Fibroblast of lung (primary cell): ENCODE measurements at regions not wholly inside any gene's neighbourhood (a gene's known extent, or its start where the extent isn't known, plus 50 kb on each side); places are given as distances from the start of the nearest gene placed in this dataset.

Source experiments
- DNase-seq, 2 donors: peaks; one replicate each; pipeline versions ENCODE4 v3.0.0 to v3.0.0-alpha.2; 2010; ENCODE audit warnings: low read depth in 2 of 2
- H2AFZ ChIP-seq: 2 replicates; pipeline ENCODE4 v1.5.1; 2012; ENCODE audit warnings: low read length, control low read depth, inconsistent platforms
- H3K27ac ChIP-seq: 2 replicates; pipeline ENCODE4 v1.5.1; 2011; ENCODE audit warnings: low read length, control low read depth; ENCODE audit not compliant: insufficient read depth
- H3K27me3 ChIP-seq: 2 replicates; pipeline ENCODE4 v1.5.1; 2011; ENCODE audit warnings: mild to moderate bottlenecking, low read length; ENCODE audit not compliant: control insufficient read depth, insufficient read depth
- H3K36me3 ChIP-seq: 2 replicates; pipeline ENCODE4 v1.5.1; 2011; ENCODE audit warnings: low read length; ENCODE audit not compliant: control insufficient read depth, insufficient read depth
- H3K4me1 ChIP-seq: 2 replicates; pipeline ENCODE4 v1.5.1; 2011; ENCODE audit warnings: low read length; ENCODE audit not compliant: control insufficient read depth, insufficient read depth; ENCODE audit errors: extremely low read depth
- H3K4me2 ChIP-seq: 2 replicates; pipeline ENCODE4 v1.5.1; 2011; ENCODE audit warnings: low read length, control low read depth; ENCODE audit not compliant: insufficient read depth; ENCODE audit errors: extremely low read depth
- H3K4me3 ChIP-seq, 4 experiments: fragments of 200-600 bp in 1 of 4; sonication (generic) in 1 of 4; replicated peaks in 1 of 4; 2 replicates each; pipeline ENCODE4 v1.5.1; 2011 to 2016; ENCODE audit warnings: low read length in 4 of 4, low read depth in 3 of 4, mild to moderate bottlenecking in 3 of 4, control low read depth in 2 of 4, inconsistent platforms in 1 of 4, mixed read lengths in 1 of 4; ENCODE audit not compliant: insufficient read depth in 1 of 4; ENCODE audit errors: control extremely low read depth in 1 of 4
- H3K79me2 ChIP-seq: 2 replicates; pipeline ENCODE4 v1.5.1; 2012; ENCODE audit warnings: mild to moderate bottlenecking, low read length, inconsistent platforms; ENCODE audit not compliant: control insufficient read depth, insufficient read depth
- H3K9ac ChIP-seq: 2 replicates; pipeline ENCODE4 v1.5.1; 2011; ENCODE audit warnings: mild to moderate bottlenecking, low read length, control low read depth; ENCODE audit not compliant: insufficient read depth
- H3K9me3 ChIP-seq: 2 replicates; pipeline ENCODE4 v1.5.1; 2012; ENCODE audit warnings: low read depth, low read length; ENCODE audit not compliant: control insufficient read depth, insufficient read depth
- H4K20me1 ChIP-seq: 2 replicates; pipeline ENCODE4 v1.5.1; 2011; ENCODE audit warnings: low read length; ENCODE audit not compliant: control insufficient read depth, insufficient read depth; ENCODE audit errors: extremely low read depth
- EZH2 ChIP-seq: IDR thresholded peaks from 2 replicates; pipeline ENCODE4 v1.5.1; 2012; ENCODE audit warnings: low read length, control low read depth, mild to moderate bottlenecking; ENCODE audit errors: missing control alignments
- TF ChIP-seq, protein P1 (sequence below), 2 donors: IDR thresholded peaks in 1 of 2; conservative IDR thresholded peaks in 1 of 2; 1 replicate in 1 of 2; 2 replicates in 1 of 2; pipeline ENCODE4 v1.5.1; 2011 to 2012; ENCODE audit warnings: low read length in 2 of 2, control low read depth in 1 of 2, inconsistent platforms in 1 of 2, low read depth in 1 of 2, mild to moderate bottlenecking in 1 of 2

DNA sequence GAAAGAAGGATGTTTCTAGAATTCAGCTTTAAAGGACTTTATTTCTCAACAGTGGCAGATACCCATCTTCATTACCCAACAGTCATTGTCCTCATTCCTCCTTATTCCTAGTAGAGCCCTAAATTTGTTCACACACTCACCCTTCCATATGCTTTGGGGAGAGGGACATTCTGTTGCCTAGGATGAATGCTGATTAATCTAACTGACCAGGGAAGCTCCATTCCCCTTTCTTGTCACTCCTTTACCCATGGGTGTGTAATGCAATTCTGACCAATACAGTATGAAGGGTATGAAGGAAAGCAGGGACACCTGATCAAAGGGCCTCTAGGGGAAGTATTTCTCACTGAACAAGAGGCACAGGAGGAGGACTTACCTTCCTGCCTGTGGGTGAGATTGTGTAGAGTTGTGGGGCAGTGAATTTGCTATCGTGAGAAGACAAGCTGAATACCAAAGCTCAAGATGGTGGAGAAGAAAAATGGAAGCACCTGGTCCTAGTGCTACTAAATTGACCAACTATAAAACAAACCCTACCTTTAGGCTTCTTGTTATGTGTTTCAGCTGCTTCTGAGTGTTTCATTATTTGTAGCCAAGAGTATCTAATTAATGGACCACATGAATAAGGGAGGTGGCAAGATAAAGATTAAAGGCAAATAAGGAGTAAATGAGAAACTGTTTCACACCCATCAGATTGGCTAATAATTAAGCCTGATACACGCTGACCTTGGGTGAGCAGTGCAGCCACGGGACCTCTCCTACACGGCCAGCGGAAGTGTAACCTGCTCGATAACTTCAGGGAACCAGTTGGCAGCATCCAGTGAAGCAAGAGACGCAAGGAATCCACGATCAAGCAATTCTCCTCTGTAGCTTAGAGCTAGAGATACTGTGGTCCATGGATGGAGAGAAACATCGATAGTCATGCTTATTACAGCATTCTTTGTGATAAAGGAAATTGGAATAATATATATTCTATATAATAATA is 202.3 kb downstream of the MYCN start:
- no peak overlapping the region for H3K27ac ChIP-seq
- TF ChIP-seq, protein P1, sequence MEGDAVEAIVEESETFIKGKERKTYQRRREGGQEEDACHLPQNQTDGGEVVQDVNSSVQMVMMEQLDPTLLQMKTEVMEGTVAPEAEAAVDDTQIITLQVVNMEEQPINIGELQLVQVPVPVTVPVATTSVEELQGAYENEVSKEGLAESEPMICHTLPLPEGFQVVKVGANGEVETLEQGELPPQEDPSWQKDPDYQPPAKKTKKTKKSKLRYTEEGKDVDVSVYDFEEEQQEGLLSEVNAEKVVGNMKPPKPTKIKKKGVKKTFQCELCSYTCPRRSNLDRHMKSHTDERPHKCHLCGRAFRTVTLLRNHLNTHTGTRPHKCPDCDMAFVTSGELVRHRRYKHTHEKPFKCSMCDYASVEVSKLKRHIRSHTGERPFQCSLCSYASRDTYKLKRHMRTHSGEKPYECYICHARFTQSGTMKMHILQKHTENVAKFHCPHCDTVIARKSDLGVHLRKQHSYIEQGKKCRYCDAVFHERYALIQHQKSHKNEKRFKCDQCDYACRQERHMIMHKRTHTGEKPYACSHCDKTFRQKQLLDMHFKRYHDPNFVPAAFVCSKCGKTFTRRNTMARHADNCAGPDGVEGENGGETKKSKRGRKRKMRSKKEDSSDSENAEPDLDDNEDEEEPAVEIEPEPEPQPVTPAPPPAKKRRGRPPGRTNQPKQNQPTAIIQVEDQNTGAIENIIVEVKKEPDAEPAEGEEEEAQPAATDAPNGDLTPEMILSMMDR (conservative IDR thresholded peaks at IDR 0.05 in 1 of 2, IDR thresholded peaks at IDR 0.05 in 1 of 2; ENCODE audit: low read depth in 1 of 2, low read length in 2 of 2) = no peak
- no peak for TF ChIP-seq EZH2
- H3K4me3 ChIP-seq = no peak overlapping the region
- H3K9ac ChIP-seq = no peak overlapping the region
- no peak overlapping the region for H3K4me2 ChIP-seq
- no peak for DNase-seq
- H3K79me2 ChIP-seq = no peaks in the 10 kb centered on the region
- no peaks in the 10 kb centered on the region for H3K27me3 ChIP-seq
- H3K4me1 ChIP-seq = no peaks in the 10 kb centered on the region
- no peaks in the 10 kb centered on the region for H3K9me3 ChIP-seq
- no peaks in the 10 kb centered on the region for H4K20me1 ChIP-seq
- H2AFZ ChIP-seq = no peak overlapping the region
- H3K36me3 ChIP-seq = no peaks in the 10 kb centered on the region

DNA sequence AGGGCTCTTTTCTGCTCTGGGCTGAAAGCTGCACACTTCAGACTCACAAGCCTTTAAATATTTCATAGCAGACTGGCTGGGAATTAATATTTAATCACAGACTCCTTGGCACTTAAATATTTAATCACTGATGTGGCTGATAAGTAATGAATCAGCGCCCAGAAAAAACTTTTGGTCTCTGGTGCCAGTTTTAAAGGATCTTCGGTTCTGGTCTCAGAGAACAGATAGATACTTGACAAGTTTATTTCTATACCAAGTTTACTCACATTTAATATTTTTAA is 201.2 kb downstream of the MYCN start:
- no peak for DNase-seq
- H3K4me2 ChIP-seq = no peak overlapping the region
- H3K36me3 ChIP-seq = no peaks in the 10 kb centered on the region
- H3K9me3 ChIP-seq = no peaks in the 10 kb centered on the region
- H3K27me3 ChIP-seq = no peaks in the 10 kb centered on the region
- H3K4me3 ChIP-seq = no peak overlapping the region
- H3K9ac ChIP-seq = no peak overlapping the region
- no peaks in the 10 kb centered on the region for H3K4me1 ChIP-seq
- TF ChIP-seq, protein P1 (conservative IDR thresholded peaks at IDR 0.05 in 1 of 2, IDR thresholded peaks at IDR 0.05 in 1 of 2; ENCODE audit: low read depth in 1 of 2, low read length in 2 of 2) = no peak
- no peak for TF ChIP-seq EZH2
- H3K27ac ChIP-seq = no peak overlapping the region
- no peak overlapping the region for H2AFZ ChIP-seq
- H4K20me1 ChIP-seq = no peaks in the 10 kb centered on the region
- H3K79me2 ChIP-seq = no peaks in the 10 kb centered on the region

DNA sequence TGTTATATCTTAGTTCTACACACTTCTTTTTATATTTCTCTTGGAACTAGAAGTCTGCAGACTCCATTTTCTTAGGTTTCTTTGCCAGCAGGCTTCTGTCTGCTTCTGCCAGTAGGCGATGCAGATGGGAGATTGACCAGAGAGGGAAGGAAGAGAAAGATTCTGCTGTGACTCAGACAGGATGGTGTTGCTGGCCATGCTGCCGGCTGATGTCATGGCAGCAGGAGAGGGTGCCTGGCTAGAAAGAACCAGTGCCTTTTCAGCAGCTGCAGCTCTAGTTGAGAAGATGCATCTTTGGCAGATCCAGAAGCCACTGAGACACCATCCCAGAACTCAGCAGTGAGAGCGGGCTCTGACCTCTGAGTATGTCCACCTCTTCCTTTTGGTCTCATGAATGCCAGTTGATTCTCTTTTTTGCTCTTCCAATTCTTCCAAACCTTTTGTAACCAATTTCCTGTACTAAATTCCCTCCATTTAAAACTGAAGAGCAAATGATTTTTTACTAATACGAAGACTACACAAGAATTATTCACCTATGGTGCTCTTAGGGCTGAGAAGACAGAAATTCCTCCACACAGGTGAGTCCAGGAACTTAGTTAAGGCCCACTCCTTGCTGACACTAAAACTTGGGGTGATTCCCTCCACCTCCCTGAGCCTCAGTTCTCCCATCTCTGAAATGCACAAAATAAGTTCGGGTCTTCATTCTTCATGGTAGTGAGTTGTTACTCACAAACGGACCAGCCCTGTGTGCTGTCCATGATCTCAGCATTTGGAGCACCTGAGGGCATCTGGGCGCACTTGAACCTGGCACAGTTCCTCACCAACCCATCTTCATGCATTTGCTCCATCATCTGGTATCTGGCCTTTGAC is 200.7 kb downstream of the MYCN start:
- Histone ChIP-seq H3K79me2 (no peaks in the 10 kb centered on the region), H3K36me3 (no peaks in the 10 kb centered on the region), H3K27me3 (no peaks in the 10 kb centered on the region), H3K4me3 (no peak overlapping the region), H4K20me1 (no peaks in the 10 kb centered on the region), H3K27ac (no peak overlapping the region), H3K9ac (no peak overlapping the region), H3K4me1 (no peaks in the 10 kb centered on the region), H2AFZ (no peak overlapping the region), H3K4me2 (no peak overlapping the region), H3K9me3 (no peaks in the 10 kb centered on the region)
- DNase-seq = no peak
- TF ChIP-seq, protein P1 (conservative IDR thresholded peaks at IDR 0.05 in 1 of 2, IDR thresholded peaks at IDR 0.05 in 1 of 2; ENCODE audit: low read depth in 1 of 2, low read length in 2 of 2) = no peak
- no peak for TF ChIP-seq EZH2
